ENCODE measurements at regions not wholly inside any gene's neighbourhood (a gene's known extent, or its start where the extent isn't known, plus 50 kb on each side); places are given as distances from the start of the nearest gene placed in this dataset.

- Mint-ChIP-seq H3K4me3 (no peak overlapping the region), H3K4me1 (ENCODE audit: low read depth) (no peaks in the 10 kb centered on the region), H3K9me3 (peaks cover 4% of the 10 kb centered on the region), H3K27ac (no peak overlapping the region), H3K27me3 (no peaks in the 10 kb centered on the region), H3K36me3 (ENCODE audit: low read depth) (no peaks in the 10 kb centered on the region)
- ATAC-seq: no peak
- intact Hi-C loops (cut with micrococcal nuclease): loop anchor here (10.0 kb wide), 1 partner anchor 150 kb away; no protein-coding TSS in a partner anchor
- ChIA-PET POLR2A (no interaction called here), CTCF (no interaction called here)
- no peak for DNase-seq
- no peak for TF ChIP-seq CTCF (IDR thresholded peaks at IDR 0.05)
Measured at GRCh38 chr11:96614846-96615245, 225.0 kb downstream of the JRKL start.

DNA sequence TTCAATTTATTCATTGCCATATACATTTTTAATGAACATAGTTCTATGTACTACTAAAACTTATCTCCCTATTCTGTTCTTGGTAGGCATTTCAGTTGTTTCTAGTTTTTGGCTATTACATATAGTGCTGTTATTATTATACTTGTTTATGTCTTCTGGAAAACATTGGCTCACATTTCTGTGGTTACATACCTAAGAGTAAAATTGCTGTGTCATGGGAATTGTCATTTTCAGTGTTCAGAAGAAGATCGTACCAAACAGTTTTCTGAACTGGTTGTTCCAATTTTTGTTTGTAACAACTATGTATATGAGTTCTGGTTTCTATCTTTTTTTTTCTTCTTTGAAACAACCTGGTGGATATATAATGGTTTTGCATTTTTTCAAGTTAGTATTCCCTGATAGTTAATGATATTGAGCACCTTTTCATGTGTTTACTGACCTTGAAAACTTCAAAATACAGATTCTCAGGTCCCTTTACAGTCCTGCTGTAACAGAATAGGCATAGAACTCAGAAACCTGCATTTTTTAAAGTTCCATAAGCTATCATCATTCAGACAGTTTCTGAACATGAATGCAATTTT, 230.7 kb downstream of the JRKL start:
- no peak overlapping the region for H3K4me3 Mint-ChIP-seq
- intact Hi-C loops (cut with micrococcal nuclease): no loop called here
- no peak overlapping the region for H3K27ac Mint-ChIP-seq
- H3K27me3 Mint-ChIP-seq: no peaks in the 10 kb centered on the region
- no peaks in the 10 kb centered on the region for H3K9me3 Mint-ChIP-seq
- TF ChIP-seq CTCF (IDR thresholded peaks at IDR 0.05): no peak
- ChIA-PET POLR2A (no interaction called here), CTCF (no interaction called here)
- no peaks in the 10 kb centered on the region for H3K4me1 Mint-ChIP-seq (ENCODE audit: low read depth)
- no peak for ATAC-seq
- no peak for DNase-seq
- H3K36me3 Mint-ChIP-seq (ENCODE audit: low read depth): no peaks in the 10 kb centered on the region

DNA sequence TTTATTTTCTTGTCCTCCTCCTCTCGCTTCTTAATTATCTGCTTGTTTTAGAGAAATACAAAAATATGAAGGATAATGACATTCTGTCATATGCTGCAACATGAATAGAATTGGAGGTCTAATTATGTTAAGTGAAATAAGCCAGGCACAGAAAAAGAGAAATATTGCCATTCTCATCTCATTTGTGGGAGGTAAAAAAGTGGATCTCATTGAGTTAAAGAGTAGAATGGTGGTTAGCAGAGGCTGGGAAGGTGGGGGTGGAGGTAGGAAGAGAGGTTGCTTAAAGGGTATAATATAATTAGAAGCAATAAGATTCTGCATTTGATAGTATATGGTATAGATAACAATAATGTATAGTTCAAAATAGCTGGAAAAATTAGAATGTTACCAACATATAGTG, 231.3 kb downstream of the JRKL start:
- no peaks in the 10 kb centered on the region for H3K36me3 Mint-ChIP-seq (ENCODE audit: low read depth)
- intact Hi-C loops (cut with micrococcal nuclease): no loop called here
- no peak for DNase-seq
- ChIA-PET CTCF (no interaction called here), POLR2A (no interaction called here)
- no peak for TF ChIP-seq CTCF (IDR thresholded peaks at IDR 0.05)
- no peak overlapping the region for H3K27ac Mint-ChIP-seq
- no peak overlapping the region for H3K4me3 Mint-ChIP-seq
- H3K27me3 Mint-ChIP-seq: no peaks in the 10 kb centered on the region
- no peak for ATAC-seq
- no peaks in the 10 kb centered on the region for H3K4me1 Mint-ChIP-seq (ENCODE audit: low read depth)
- H3K9me3 Mint-ChIP-seq: no peaks in the 10 kb centered on the region

DNA sequence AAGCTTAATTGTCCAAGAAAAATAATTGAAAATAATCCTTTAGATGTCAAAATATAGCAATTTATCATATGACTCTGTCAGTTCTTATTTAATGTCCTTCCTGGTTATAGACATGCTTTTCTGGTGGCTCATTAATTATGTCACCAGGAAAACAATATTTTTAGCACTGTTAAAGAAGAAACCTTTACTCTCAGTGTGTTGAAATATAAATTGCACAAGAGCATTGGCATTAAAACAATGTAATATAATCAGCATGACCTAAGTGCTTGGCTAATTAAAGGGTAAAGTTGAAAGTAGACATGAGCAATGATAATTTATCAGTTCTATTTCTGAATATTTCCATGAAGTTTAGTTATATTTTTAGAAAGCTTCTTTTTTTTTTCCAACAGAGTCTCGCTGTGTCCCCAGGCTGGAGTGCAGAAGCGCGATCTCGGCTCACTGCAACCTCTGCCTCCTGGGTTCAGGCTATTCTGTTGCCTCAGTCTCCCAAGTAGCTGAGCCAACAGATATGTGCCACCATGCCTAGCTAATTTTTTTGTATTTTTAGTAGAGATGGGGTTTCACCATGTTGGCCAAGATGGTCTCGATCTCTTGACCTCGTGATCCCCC, 232.3 kb downstream of the JRKL start:
- ChIA-PET CTCF (no interaction called here), POLR2A (no interaction called here)
- no peak for TF ChIP-seq CTCF (IDR thresholded peaks at IDR 0.05)
- H3K27ac Mint-ChIP-seq: no peak overlapping the region
- no peaks in the 10 kb centered on the region for H3K9me3 Mint-ChIP-seq
- intact Hi-C loops (cut with micrococcal nuclease): no loop called here
- H3K27me3 Mint-ChIP-seq: no peaks in the 10 kb centered on the region
- H3K4me3 Mint-ChIP-seq: no peak overlapping the region
- ATAC-seq: no peak
- H3K4me1 Mint-ChIP-seq (ENCODE audit: low read depth): no peaks in the 10 kb centered on the region
- DNase-seq: no peak
- H3K36me3 Mint-ChIP-seq (ENCODE audit: low read depth): no peaks in the 10 kb centered on the region

GRCh38 chr11:96624126-96624525, 234.3 kb downstream of the JRKL start:
- Mint-ChIP-seq H3K9me3 (no peaks in the 10 kb centered on the region), H3K36me3 (ENCODE audit: low read depth) (no peaks in the 10 kb centered on the region), H3K27ac (no peak overlapping the region), H3K4me3 (no peak overlapping the region), H3K4me1 (ENCODE audit: low read depth) (no peaks in the 10 kb centered on the region), H3K27me3 (no peaks in the 10 kb centered on the region)
- ATAC-seq (no peak), DNase-seq (no peak)
- TF ChIP-seq CTCF (IDR thresholded peaks at IDR 0.05): no peak
- intact Hi-C loops (cut with micrococcal nuclease): no loop called here
- ChIA-PET POLR2A (no interaction called here), CTCF (no interaction called here)
